HG03565 (cell line): ENCODE measurements at regions not wholly inside any gene's neighbourhood (a gene's known extent, or its start where the extent isn't known, plus 50 kb on each side); places are given as distances from the start of the nearest gene placed in this dataset.
A peak's percentile ranks its signal among the peaks of the same experiment; 100 is the strongest.
"Not testable (repeated sequence)": the region's sequence is repeated elsewhere in the genome, so short reads cannot be mapped to it uniquely, and the experiment has no call there.

Source experiments
- ATAC-seq: cut with Tn5 transposase; IDR thresholded peaks from one replicate; pipeline ENCODE4 v1.9.1; 2021; ENCODE audit warnings: mild to moderate bottlenecking, moderate library complexity; ENCODE audit not compliant: unreplicated experiment

DNA sequence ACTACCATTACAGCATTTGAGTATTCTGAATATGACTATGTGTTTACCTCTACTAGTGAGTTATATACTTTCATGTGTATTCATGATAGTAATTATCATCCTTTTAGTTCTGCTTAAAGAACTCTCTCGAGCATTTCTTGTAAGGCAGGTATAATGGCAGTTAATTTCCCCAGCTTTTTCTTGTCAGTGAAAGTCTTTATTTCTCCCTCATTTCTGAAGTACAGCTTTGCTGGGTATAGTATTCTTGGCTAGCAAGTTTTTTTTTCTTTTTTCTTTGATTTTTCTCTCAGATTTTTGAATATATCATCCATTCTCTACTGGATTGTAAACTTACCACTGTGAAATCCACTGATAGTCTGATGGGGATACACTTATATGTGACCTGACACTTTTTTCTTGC is 165.9 kb upstream of the ARHGAP5 start:
- no peak for ATAC-seq

DNA sequence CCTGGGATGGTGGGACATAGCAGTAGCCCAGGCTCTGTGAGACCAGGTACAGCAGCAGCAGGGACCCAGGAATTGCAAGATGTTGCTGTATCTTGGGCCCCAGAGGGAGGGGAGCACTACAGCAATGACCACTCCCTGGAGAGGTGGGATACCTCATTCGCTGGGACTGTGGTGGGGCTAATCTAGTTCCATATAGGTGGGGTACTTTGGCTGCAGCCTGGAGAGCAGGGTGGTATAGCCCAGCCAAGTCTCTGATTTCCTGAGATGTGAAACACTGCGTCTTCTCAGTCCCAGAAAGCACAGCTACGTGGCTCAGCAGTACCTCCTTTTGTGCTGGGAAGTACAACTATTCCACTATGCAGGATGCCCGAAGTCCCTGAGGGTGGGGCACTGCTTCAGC is 163.7 kb upstream of the ARHGAP5 start:
- no peak for ATAC-seq

DNA sequence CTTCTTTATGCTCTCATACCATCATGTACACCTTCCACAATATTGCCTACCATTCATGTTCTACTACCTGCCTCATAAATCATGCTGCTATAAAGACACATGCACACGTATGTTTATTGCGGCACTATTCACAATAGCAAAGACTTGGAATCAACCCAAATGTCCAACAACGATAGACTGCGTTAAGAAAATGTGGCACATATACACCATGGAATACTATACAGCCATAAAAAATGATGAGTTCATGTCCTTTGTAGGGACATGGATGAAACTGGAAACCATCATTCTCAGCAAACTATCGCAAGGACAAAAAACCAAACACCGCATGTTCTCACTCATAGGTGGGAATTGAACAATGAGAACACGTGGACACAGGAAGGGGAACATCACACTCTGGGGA is 158.8 kb upstream of the ARHGAP5 start:
- ATAC-seq = not testable (repeated sequence)

DNA sequence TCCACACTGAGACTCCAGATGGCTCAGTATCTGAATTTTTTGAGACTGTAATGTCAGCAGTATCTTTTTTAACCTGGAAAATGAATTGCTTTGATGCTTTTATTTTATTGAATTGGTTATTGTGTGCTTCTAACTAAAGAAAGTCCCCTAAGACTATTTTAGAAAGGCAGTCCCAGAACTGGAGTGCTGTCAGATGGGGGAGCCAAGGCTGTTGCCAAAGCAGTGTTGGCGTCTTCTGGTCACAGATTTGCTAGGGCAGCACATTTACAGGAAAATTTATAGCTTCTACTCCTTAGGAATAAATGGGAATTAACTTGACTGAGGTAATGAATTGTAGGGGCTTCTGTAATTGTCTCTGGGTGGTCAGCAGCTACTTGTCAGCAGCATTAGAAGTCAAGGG is 157.1 kb upstream of the ARHGAP5 start:
- no peak for ATAC-seq

DNA sequence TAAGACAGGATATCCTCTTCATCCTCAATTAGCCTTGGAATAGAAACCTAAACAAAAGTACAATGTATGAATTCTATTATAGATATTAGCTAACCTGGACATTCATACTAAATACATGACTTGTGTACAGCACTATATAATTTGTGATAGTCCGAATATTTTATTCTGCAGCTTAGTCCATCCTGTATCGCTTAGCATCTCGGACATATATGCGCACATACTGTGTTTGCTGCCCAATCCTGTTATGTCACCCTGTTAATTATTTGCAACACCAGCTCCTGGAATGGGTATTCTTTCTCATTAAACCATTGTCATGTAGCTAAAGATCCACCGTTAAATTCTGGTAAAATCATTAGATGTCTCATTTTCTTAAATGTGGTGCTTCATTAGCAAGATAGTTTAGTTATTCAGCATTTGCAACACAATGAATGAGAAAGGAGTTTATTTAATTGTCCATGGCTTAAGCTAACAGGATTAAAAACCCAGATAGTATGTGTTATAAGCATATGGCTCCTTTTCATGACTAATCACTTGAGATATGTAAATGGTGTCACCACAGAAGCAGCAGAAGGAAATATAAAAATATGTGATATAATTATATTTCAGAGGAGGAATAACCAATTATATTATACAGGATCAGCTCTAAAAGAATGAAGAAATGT is 156.0 kb upstream of the ARHGAP5 start:
- ATAC-seq = no peak

DNA sequence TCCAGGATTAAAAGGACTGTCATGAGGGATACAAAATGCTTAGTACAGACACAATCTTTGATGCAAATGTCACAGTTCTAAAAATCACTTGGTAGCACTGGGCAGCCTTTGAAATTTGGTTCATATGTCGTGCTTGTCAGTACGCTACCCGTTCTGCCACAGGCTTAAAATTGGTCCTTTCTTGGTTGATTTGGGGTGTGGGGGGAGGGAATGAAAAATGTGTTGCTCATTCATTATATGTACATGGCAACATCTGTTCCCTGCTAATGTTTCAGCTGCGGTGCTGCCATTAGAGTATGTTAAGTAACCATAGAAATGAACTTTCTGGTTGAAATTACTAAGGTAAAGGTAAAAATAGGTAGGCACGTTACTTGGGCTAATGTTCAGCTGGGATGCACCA is 155.4 kb upstream of the ARHGAP5 start:
- ATAC-seq = no peak

DNA sequence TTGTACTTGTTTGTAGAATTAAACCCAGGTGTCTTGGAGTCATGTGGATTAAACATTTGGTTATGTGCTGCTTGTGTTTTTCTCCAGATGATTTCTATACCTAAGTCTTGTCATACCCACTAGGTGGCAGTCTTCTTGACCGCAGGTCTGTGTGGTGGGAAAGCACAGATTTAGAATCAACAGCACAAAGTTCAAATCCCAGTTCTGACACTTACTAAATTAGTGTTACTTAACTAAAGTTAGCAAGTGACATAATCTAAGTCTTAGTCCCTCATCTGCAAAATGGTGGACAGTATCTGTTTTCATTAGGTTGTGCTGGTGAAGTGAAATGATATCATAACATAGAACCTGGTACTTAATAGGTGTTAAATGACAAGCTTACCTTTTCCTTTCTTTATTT is 151.0 kb upstream of the ARHGAP5 start:
- ATAC-seq = peak; percentile 45

DNA sequence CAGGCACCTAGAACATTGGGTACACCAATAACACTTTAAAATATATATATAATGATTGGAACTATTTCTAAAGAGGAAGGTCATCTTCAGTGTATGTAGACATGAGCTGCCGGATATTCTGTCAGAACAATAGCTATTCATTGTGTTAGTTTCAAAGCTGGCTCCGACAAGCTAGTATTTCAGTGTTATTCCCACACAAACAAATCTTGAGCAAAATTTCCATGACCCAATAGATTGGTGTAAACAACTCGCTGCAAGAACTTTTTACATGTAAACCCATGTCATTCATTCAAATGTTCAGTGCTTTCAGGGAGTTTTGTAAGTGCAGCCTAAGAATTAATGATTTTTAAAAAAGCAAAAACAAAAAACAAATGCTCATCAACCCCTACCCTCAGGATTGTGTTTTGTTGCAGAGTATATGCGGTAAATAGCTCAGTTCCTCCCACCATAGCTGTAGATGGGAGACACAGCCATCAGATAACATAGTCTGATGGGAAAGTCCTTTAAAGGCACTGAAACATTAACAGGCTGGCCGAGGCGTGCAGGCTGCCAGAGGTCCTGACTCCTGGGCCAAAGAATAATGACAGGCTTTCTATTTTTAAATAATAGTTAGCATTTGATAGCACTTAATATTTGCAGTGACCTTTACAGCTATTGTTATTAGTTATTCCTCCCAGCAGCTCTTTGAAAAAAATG is 150.3 kb upstream of the ARHGAP5 start:
- no peak for ATAC-seq

DNA sequence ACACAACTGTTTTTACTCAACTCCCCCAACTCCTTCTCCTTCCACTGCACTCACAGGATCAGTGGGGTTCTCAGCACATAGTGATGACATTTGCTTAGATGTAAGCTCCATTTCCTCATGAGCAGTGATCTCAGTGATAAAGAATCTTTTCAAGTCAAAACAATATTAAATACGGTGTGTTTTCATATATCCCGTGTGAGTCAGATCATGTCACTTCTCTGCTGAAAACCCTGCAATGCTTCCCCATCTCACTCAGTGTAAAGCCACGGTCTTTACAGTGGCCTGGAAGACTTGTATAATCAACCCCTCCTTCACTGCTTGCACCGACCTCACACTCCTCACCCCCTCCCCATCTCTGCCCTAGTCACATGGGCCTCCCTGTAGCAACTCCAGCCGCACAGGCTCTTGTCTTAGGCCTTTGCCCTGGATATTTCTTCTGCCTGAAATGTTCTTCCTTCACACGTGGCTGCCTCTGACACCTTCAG is 149.7 kb upstream of the ARHGAP5 start:
- ATAC-seq = no peak

DNA sequence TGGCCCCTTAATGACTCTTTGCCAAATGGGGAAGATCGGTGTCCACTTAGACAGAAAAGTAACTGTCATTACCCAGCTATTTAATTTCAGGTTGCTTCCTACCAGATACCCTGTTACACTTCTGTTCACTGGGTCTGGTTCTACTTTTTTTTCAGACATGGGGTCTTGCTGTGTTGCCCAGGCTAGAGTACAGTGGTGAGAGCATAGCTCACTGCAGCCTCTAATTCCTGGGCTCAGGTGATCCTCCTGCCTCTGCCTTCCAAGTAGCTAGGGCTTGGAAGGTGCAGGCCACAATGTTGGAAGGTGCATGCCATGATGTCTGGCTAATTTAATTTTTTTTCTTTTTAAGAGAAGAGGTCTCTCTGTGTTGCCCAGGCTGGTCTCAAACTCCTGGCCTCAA is 147.0 kb upstream of the ARHGAP5 start:
- ATAC-seq = no peak

DNA sequence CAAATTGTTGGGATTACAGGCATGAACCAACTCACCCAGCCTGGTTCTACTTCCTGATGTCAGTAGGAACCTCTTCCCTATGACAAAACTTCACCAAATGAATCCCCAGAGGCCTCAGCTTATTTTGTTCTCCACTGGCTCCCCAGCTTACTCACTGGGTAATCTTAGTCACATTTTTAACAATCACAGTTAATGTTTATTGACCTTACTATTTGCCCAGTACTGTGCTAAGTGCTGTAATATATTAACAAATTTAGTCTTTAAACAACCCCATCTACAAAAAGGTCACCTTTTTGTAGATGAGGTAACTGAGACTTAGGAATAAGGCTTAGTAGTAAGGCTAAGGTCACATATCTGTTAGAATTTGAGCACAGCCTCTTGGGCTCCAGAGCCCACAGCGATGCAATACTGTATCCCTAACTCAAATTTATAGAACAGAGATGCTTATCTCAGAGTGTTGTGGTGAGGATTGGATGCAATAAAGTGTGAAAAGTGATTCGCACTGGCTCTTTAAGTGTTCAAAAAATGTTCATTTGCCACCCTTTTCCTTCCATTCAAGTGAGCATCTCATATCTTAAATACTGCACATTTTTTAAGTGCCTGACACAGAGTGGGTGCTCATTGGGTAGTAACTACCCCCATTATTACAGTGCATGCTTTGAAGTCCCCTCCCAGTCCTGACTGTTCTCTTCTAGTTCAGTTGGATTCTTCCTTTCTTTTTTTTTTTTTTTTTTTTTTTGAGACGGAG is 146.4 kb upstream of the ARHGAP5 start:
- ATAC-seq = no peak

DNA sequence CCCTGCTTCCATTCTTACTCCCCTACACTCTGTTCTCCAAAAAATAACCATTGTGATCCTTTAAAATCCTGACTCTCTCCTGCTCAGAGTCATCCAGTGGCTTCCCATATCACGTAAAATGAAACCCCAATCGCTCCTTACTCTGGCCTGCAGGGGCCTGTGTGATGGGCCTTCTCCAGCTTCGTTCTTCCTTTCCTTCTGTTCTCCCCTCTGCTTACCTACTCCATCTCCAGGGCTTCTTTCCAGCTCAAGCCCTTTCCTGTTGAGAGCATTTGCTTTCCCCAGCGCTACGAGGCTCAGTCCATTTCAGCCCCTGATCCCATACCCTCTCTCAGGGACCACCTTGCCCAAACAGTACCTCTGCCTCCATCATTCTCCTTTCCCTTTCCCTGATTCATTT is 144.4 kb upstream of the ARHGAP5 start:
- ATAC-seq = no peak

DNA sequence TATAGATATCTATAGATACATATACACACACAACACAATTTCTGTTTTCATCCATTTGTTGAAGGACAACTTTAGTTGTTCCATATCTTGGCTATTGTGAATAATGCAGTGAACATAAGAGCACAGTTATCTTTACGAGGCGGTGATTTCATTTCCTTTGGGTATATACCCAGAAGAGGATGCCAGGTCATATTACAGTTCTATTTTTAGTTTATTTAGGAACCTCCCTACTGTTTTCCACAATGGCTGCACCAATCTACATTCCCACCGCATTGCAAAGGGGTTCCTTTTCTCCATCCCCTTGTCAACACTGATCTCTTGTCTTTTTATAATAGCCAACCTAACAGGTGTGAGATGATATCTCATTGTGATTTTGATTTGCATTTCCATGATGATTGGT is 143.4 kb upstream of the ARHGAP5 start:
- no peak for ATAC-seq

DNA sequence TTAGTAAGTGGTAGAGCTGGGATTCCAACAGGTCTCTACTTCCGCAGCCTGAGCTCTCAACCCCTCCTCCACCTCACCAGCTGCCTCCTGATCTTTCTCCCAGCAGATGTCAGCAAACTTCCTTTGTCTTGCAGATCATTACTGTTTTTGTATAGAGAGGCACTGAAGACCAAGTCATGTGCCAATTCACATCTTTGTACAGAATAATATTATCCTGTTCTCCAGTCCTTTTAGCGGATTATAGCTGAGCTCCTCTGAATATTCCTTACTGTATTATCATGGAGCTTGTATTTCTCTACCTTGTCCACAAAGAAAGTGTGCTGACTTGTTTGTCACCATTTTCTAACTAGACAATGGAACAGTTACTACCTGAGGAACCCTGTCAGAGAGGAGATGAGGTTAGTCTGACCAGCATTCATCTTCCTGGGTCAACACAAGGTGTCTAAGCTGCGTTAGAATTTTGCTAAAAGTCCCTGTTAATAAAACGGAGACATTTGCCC is 142.3 kb upstream of the ARHGAP5 start:
- no peak for ATAC-seq

DNA sequence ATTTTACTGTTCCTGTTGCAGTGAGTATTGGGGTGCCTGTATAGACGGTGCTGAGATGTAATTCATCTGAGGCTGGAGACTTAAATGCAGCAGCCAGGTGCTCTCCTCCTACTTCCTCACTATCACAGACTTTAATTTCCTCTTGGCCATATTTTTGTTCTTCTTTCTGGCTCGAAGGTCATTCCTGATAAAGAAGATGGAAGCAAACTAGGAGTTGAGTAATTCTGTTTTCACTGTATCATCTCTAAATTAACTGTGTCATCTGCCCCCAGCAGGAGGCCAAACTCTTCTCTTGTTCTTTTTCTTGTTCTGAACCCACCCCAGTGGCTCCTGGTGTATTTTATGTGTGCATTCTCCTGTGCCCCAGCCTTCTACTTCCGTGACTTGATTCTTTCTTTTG is 141.7 kb upstream of the ARHGAP5 start:
- no peak for ATAC-seq

DNA sequence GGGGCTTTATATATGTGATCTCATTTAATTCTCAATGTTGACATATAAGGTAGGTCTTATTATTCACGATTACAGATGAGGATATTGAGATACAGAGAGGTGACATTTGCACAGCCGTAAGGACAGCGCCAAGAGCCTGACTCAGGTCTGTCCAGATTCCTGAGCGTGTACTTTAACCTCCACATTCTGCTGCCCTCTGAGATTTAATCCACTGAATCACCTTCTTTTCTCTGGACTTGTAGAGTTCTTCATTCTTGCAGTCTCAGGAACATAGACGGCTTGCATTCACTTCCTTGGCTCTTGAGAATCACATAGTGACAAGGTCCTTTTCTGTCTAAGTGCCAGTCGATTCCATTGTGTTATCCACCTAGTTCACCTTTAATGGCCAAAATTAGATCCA is 141.0 kb upstream of the ARHGAP5 start:
- no peak for ATAC-seq

DNA sequence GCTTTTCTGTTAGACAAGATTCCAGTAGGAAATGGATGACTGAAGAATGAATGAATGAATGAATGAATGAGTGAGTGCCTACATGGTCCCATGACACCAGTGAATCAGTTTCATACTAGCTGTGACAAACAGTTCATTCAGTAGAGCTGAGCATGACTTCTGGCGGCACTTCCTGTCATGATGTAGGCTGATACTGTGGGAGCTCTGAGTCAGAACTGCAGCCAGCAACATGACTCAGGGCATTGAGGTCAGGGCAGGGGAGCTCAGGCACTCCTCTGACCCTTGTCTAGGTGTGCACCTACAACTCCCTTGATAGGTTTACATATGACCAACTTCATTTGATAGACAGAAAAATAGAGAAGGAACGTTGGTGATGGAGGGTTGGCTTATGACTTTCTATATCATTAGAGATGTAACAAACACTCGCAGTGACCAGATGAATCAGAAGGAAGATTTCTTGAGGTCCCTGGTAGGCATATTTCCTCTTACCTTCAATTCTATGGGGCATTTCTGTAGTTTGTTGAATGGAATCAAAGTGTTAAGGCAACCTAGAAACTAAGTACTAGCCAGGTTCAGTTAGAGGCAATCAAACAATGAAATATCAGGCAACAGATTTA is 139.3 kb upstream of the ARHGAP5 start:
- ATAC-seq = peak; percentile 100

DNA sequence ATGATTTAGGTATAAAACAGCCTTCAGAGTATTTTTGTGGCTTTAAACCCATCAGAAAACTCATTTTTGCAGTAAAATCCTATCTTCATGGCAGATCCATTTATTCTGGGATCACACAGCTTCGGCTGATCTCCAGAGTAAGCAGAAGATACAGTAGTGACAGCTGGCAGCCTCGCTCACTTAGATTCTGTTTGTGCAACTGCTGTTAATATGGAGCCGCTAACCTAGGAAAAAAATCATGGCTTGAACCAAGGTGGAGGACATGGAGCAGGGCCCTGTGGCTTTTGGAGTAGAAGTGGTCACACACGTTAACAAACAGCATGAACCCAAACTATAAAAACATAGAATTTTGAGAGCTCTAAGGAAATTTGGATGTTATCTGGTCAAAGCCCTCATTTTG is 137.2 kb upstream of the ARHGAP5 start:
- no peak for ATAC-seq

DNA sequence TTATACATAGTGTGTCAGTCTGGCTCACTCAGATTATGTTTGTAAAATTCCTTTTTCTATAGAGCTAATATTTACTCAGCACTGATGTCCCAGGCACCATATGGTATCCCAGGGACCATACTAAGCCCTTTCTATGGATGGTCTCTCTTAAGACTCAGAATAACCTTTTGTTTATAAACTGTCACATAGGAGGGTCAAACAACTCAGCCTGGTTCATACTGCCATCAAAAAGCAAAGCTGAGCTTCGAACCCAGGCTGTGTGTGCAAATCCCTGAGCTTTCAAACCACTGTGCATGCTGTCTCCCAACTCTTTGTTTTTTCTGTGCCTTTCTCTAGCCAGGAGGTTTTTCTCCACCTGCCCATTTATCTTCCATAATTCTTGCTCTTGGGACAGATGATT is 135.6 kb upstream of the ARHGAP5 start:
- no peak for ATAC-seq

DNA sequence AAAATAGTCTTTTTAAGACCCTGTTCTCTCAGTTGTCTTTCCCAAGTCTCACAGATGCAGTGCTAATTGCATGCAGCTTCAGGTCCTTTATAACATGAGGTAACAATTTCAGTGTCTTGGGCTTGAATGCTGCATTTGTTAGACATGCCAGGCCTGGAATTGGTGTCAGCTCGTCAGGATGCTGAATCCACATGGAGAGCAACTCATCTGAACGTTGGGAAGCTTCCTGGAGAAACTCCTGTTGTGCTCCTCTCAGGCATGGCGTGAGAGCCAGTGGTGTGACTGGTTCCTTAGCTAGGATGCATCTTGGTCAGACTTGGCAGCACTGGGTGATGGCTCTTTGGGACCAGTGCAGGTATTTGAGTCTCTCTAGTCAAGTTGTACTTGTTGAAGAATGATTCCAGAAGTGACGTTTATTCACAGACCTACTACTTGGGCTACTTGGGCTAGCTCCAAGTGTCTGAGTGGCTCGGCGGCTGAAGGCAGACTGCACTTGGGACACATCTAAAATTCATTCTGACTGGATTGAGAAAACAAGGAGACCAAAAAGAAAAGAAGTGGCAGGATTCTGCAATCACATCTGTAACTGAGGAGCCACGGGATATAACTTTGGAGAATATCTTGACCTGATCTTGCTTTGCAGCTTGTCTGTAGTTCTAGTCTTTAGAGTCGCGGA is 134.8 kb upstream of the ARHGAP5 start:
- ATAC-seq = no peak
